HG03108 (cell line): ENCODE measurements at regions not wholly inside any gene's neighbourhood (a gene's known extent, or its start where the extent isn't known, plus 50 kb on each side); places are given as distances from the start of the nearest gene placed in this dataset.
A peak's percentile ranks its signal among the peaks of the same experiment; 100 is the strongest.

Source experiments
- ATAC-seq: cut with Tn5 transposase; IDR thresholded peaks from one replicate; pipeline ENCODE4 v1.9.1; 2021; ENCODE audit warnings: moderate library complexity; ENCODE audit not compliant: unreplicated experiment

GRCh38 chr4:180418819-180419531 is 1824.2 kb upstream of the TENM3 start:
- ATAC-seq, result no peak

- no peak for ATAC-seq
Observed at GRCh38 chr4:180422989-180423711, 1820.1 kb upstream of the TENM3 start.

GRCh38 chr4:180423712-180424057 is 1819.5 kb upstream of the TENM3 start:
- ATAC-seq, result no peak

- ATAC-seq, result no peak
Observed at GRCh38 chr4:180426938-180427337, 1816.3 kb upstream of the TENM3 start.

DNA sequence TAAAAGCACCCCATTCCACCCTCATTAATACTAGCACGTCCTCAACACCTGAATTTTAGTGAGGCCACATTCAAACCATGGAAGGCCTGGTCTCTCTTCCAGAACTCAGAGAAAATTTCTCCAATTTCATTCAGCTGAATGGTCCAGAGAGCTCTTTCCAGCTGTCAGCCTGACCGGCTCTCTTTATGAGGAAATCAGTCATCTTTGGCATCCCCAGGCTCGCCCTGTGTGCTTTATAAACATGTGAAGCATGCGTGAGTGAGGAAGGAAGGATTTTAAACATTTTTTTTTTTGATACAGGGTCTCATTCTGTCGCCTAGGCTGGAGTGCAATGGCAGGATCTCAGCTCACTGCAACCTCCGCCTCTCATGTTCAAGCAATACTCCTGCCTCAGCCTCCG is 1812.9 kb upstream of the TENM3 start:
- ATAC-seq, result no peak

- peak; percentile 97 for ATAC-seq
Observed at GRCh38 chr4:180434131-180434895, 1808.9 kb upstream of the TENM3 start.

GRCh38 chr4:180436361-180436760 is 1806.8 kb upstream of the TENM3 start:
- ATAC-seq, result no peak

DNA sequence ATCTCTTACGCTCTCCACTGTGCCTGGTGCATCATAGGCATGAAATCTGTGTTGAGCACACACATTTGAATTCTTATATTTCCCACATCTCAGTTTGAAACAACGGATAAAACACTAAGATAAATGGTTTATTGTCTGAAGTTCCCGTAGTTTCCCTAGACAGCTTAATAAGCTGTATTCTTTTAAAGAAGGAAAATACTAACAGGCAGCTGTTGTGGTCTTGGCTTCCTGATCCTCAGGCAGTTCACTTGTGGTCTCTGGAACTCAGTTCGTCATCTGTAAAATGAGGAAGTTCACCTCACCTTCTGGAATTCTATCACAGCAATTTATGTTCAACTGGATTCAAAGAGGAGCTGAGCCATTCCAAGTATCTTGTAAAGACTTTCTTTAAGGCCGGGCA is 1805.6 kb upstream of the TENM3 start:
- no peak for ATAC-seq

GRCh38 chr4:180448306-180448705 is 1794.9 kb upstream of the TENM3 start:
- ATAC-seq, result no peak

- ATAC-seq, result no peak
Observed at GRCh38 chr4:180449395-180449956, 1793.7 kb upstream of the TENM3 start.

DNA sequence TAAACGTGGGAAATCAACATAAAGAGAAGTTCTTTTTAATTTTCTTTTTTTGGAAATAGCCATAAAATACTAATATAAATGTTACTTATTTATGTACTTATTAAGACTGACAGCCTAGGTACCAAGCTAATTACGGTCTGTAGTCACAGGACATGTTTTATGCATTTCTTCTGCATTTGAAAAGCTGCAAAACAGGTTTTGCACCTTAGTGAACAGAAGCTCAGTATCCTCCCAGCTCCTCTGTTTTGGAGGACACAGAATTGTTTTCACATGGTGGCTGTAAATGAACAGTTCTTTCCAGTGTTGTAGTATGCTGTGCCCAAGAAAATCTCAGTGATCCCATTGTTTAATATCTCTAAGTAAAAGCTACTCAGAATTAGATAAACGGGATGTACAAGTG is 1788.0 kb upstream of the TENM3 start:
- ATAC-seq, result no peak

DNA sequence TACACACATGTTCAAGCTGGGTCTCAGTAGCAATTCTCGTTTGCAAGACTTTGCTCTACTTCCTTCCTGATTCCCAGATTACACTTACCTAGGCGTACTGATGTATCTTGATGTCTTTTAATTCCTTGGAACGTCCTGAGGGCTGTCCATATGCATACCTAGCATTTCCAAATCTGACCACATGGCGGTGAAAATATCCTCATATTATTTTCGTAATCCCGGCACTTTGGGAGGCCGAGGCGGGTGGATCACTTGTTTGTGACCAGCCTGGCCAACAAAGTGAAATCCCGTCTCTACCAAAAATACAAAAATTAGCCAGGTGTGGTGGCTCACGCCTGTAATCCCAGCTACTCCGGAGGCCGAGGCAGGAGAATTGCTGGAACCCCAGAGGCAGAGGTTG is 1786.3 kb upstream of the TENM3 start:
- no peak for ATAC-seq

DNA sequence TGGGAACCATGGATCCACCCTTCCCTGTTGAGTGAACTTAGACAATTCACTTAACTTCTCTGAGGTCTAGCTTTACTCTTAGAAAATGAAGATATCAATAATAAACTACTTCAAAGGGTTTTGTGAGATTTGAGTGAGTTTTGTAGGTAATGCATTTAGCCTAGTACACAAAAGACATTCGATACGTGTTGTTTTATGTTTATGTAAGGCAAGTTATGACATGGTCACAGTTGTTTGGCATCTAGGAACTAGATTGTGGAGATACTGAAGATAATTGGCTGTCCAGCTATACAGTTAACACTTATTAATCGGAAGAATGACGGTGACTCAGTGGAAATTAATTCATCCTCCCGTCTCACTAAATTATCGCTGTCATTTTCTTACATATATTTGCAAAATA is 1781.1 kb upstream of the TENM3 start:
- no peak for ATAC-seq

- no peak for ATAC-seq
Observed at GRCh38 chr4:180465364-180465763, 1777.8 kb upstream of the TENM3 start.

DNA sequence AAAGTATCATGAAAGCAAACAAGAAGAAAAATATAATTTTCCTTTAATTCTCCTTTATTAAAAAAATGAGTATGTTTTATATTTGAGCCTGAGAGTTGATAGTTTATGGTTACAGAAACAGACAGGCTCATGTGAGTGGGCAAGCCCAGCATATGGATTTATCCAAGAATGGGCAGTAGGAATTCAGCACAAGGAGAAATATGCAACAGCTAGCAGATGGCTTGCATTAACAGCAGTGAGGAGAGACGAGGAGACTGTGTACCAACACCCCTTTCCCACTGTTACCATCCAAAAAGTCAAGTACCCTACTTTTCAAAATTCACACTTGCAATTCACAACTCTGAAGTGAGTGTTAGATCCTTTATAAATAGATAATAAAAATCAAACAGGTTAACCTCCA is 1760.2 kb upstream of the TENM3 start:
- no peak for ATAC-seq

- no peak for ATAC-seq
Observed at GRCh38 chr4:180485407-180485806, 1757.8 kb upstream of the TENM3 start.

DNA sequence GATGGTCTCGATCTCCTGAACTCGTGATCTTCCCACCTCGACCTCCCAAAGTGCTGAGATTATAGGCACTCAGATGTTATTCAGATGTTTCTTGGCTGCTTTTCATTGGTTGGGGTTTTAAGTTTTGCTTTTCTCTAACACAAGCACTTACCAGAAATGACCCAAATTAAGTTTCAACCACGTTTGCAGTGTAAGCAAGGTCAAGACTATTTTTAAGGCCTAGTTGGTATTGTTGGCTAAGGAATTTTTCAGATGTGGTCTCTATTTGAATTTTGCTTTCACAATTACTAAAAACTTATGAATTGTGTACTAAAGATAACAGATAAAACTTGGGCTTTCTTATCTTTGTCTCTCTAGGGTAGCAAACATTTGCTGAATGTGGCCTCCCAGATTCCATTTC is 1756.9 kb upstream of the TENM3 start:
- no peak for ATAC-seq

DNA sequence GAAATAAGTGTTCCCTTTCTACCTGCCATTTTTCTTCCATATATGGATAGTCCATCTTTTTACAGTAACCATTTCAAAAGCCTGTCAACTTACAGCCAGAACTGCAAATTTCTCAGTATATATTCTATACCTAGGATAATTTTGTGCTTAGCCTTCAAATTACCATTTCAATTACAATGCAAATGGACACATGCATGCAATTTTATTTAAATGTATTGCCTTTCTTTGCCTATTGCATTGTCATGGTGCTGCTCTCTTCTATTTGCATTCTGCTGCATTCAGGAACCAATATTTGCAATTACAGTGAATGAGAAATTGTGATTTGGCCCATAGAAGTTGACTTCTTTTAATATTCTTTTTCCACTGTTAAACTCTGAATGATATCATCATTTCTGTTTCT is 1753.4 kb upstream of the TENM3 start:
- ATAC-seq, result no peak

- no peak for ATAC-seq
Observed at GRCh38 chr4:180491210-180491609, 1752.0 kb upstream of the TENM3 start.

GRCh38 chr4:180493299-180493698 is 1749.9 kb upstream of the TENM3 start:
- ATAC-seq, result no peak

DNA sequence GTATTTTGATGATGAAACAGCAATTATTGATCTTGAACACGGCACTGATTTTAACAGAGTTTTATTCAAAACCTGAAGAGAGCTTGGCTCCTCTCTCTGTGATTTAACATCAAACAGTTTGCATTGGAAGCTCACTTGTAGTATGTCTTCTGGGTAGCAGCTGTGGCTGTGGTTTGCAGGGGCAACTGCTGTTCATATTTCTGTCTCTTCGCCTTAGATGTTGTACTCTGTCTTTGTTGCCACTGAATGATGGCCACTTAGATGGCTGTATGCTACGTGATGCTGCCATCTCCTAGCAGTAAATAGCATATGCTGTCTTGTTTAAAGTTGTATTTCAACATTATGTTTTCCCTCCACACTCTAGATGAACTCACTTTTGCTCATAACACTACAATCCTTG is 1743.0 kb upstream of the TENM3 start:
- ATAC-seq, result no peak
